B cell (primary cell): ENCODE measurements at regions not wholly inside any gene's neighbourhood (a gene's known extent, or its start where the extent isn't known, plus 50 kb on each side); places are given as distances from the start of the nearest gene placed in this dataset.

Experiments
- ATAC-seq: fragments of 200-7000 bp; cut with Tn5 transposase; one replicate; pipeline ENCODE4 v1.10.0; 2021; ENCODE audit warnings: low read depth, mild to moderate bottlenecking, moderate number of reproducible peaks, moderate library complexity
- CTCF ChIA-PET: fragments of 350-600 bp; sonication (Branson Sonifier 250); formaldehyde crosslinking; loops from one replicate; lab custom pipeline; 2021; ENCODE audit warnings: antibody characterized with exemption, inconsistent platforms; lab: Charles Lee
- POLR2A ChIA-PET: fragments of 350-600 bp; sonication (Branson Sonifier 250); formaldehyde crosslinking; loops from one replicate; lab custom pipeline; 2021; ENCODE audit warnings: antibody characterized with exemption; lab: Charles Lee
- DNase-seq: peaks from one replicate; pipeline ENCODE4 v3.0.0; 2013
- H2AFZ ChIP-seq: 2 replicates; pipeline ENCODE4 v1.6.1; 2012; ENCODE audit warnings: mild to moderate bottlenecking, low read depth, low read length; ENCODE audit not compliant: insufficient read depth, poor library complexity, severe bottlenecking
- H3K27ac ChIP-seq, 2 donors: 1 replicate in 1 of 2; 2 replicates in 1 of 2; pipeline ENCODE4 v1.5.1; 2012 to 2013; ENCODE audit warnings: low read length in 2 of 2, mild to moderate bottlenecking in 2 of 2, moderate library complexity in 1 of 2
- H3K27me3 ChIP-seq, 4 experiments: fragments of 200-600 bp in 1 of 4; sonication (generic) in 1 of 4; replicated peaks in 1 of 4; 1 replicate in 2 of 4; 2 replicates in 2 of 4; pipeline versions ENCODE4 v1.6.1 to v1.7.0; 2013 to 2016; ENCODE audit warnings: low read length in 3 of 4, mild to moderate bottlenecking in 2 of 4, mixed read lengths in 1 of 4, moderate library complexity in 1 of 4; ENCODE audit not compliant: insufficient read depth in 4 of 4, control insufficient read depth in 3 of 4; ENCODE audit errors: control extremely low read depth in 1 of 4
- H3K36me3 ChIP-seq, 2 experiments: replicated peaks in 1 of 2; 1 replicate in 1 of 2; 2 replicates in 1 of 2; pipeline versions ENCODE4 v1.6.1 to v1.7.1; 2013; ENCODE audit warnings: low read length in 1 of 2; ENCODE audit not compliant: insufficient read depth in 2 of 2, control insufficient read depth in 1 of 2; ENCODE audit errors: control extremely low read depth in 1 of 2, extremely low read depth in 1 of 2
- H3K4me1 ChIP-seq, 2 donors: fragments of 200-600 bp in 1 of 2; sonication (generic) in 1 of 2; 1 replicate in 1 of 2; 2 replicates in 1 of 2; pipeline versions ENCODE4 v1.5.1 to v1.6.1; 2013 to 2017; ENCODE audit warnings: low read length in 2 of 2; ENCODE audit not compliant: control insufficient read depth in 2 of 2, insufficient read depth in 2 of 2
- H3K4me2 ChIP-seq: replicated peaks from 2 replicates; pipeline ENCODE3; 2012; ENCODE audit warnings: mild to moderate bottlenecking, low read depth, low read length; ENCODE audit not compliant: poor library complexity, severe bottlenecking
- H3K4me3 ChIP-seq, 5 experiments: fragments of 200-600 bp in 1 of 5; sonication (generic) in 1 of 5; 1 replicate in 3 of 5; 2 replicates in 2 of 5; pipeline versions ENCODE4 v1.5.1 to v1.7.0; 2011 to 2016; ENCODE audit warnings: low read length in 4 of 5, mild to moderate bottlenecking in 4 of 5, low read depth in 2 of 5, control low read depth in 1 of 5, moderate library complexity in 1 of 5; ENCODE audit not compliant: insufficient read depth in 1 of 5; ENCODE audit errors: control extremely low read depth in 1 of 5, extremely low read depth in 1 of 5
- H3K79me2 ChIP-seq: fragments of 200-600 bp; sonication (generic); one replicate; pipeline ENCODE4 v1.6.0; 2016; ENCODE audit warnings: low read length; ENCODE audit not compliant: control insufficient read depth, insufficient read depth
- H3K9ac ChIP-seq: fragments of 200-600 bp; sonication (generic); 2 replicates; pipeline ENCODE4 v1.6.1; 2017; ENCODE audit warnings: mild to moderate bottlenecking, low read length, moderate library complexity
- H3K9me3 ChIP-seq, 3 donors: one replicate each; pipeline versions ENCODE4 v1.6.1 to v1.7.1; 2013; ENCODE audit warnings: low read length in 2 of 3; ENCODE audit not compliant: control insufficient read depth in 2 of 3, insufficient read depth in 1 of 3; ENCODE audit errors: control extremely low read depth in 1 of 3
- H4K20me1 ChIP-seq: 2 replicates; pipeline ENCODE4 v1.6.0; 2012; ENCODE audit warnings: mild to moderate bottlenecking, low read length; ENCODE audit not compliant: insufficient read depth, control insufficient read depth, poor library complexity, severe bottlenecking
- H3K27ac Mint-ChIP-seq: one replicate; pipeline ENCODE4 v1.8.0; 2021; ENCODE audit warnings: mixed read lengths
- H3K27me3 Mint-ChIP-seq: one replicate; pipeline ENCODE4 v1.8.0; 2021; ENCODE audit warnings: mixed read lengths
- H3K4me1 Mint-ChIP-seq: one replicate; pipeline ENCODE4 v1.8.0; 2021; ENCODE audit warnings: mixed read lengths
- H3K4me3 Mint-ChIP-seq: one replicate; pipeline ENCODE4 v1.8.0; 2021; ENCODE audit warnings: mixed read lengths
- H3K9me3 Mint-ChIP-seq: one replicate; pipeline ENCODE4 v1.8.0; 2022; ENCODE audit warnings: mixed read lengths; ENCODE audit not compliant: insufficient read depth
- CTCF ChIP-seq: fragments of 200-600 bp; IDR thresholded peaks from one replicate; pipeline ENCODE4 v1.8.0; 2022; ENCODE audit warnings: antibody characterized with exemption, mild to moderate bottlenecking
- EZH2 ChIP-seq: IDR thresholded peaks from 2 replicates; pipeline ENCODE4 v1.6.1; 2012; ENCODE audit warnings: borderline replicate concordance, low read depth, mild to moderate bottlenecking, moderate library complexity, low read length; ENCODE audit not compliant: insufficient read depth, poor library complexity, severe bottlenecking
- WGBS: methylation state at CpG from one replicate; pipeline ENCODE4 v1.1.5; 2013; ENCODE audit warnings: missing lambda C conversion rate; ENCODE audit not compliant: insufficient coverage; 5-methylcytosine and 5-hydroxymethylcytosine counted together
- intact Hi-C: fragments of 100-400 bp; cut with micrococcal nuclease; formaldehyde crosslinking; loops from one replicate; pipeline ENCODE4 v1.10.0; 2022

- ATAC-seq (no peak), DNase-seq (no peak)
- no peaks in the 10 kb centered on the region for H3K27me3 Mint-ChIP-seq
- H3K4me3 Mint-ChIP-seq: no peak overlapping the region
- intact Hi-C loops: no loop called here
- H3K27ac Mint-ChIP-seq: no peak overlapping the region
- ChIA-PET POLR2A (no interaction called here), CTCF (no interaction called here)
- H2AFZ ChIP-seq: no peak overlapping the region
- H3K79me2 ChIP-seq: no peaks in the 10 kb centered on the region
- peaks cover 5% of the 10 kb centered on the region for H3K9me3 Mint-ChIP-seq
- no peaks in the 10 kb centered on the region for H3K36me3 ChIP-seq
- H3K4me3 ChIP-seq: no peak overlapping the region
- no peak overlapping the region for H3K9ac ChIP-seq
- H4K20me1 ChIP-seq: no peaks in the 10 kb centered on the region
- no peak overlapping the region for H3K27ac ChIP-seq
- TF ChIP-seq CTCF (no peak), EZH2 (no peak)
- H3K4me2 ChIP-seq: no peak overlapping the region
- no peaks in the 10 kb centered on the region for H3K27me3 ChIP-seq
- H3K9me3 ChIP-seq: peaks cover 0 to 2% (median 0%) of the 10 kb centered on the region in 3 donors
- H3K4me1 Mint-ChIP-seq: peaks cover 1% of the 10 kb centered on the region
- H3K4me1 ChIP-seq: no peaks in the 10 kb centered on the region
These were observed 809.6 kb downstream of the CDH11 start for GRCh38 chr16:64312292-64312691.

GRCh38 chr16:64311241-64311640, 810.6 kb downstream of the CDH11 start:
- Histone ChIP-seq H3K4me2 (no peak overlapping the region), H3K27me3 (no peaks in the 10 kb centered on the region), H2AFZ (no peak overlapping the region), H3K79me2 (no peaks in the 10 kb centered on the region), H3K36me3 (no peaks in the 10 kb centered on the region), H3K9ac (no peak overlapping the region), H3K27ac (no peak overlapping the region), H3K4me3 (no peak overlapping the region), H3K4me1 (no peaks in the 10 kb centered on the region), H4K20me1 (no peaks in the 10 kb centered on the region), H3K9me3 (peaks cover 0 to 2% (median 0%) of the 10 kb centered on the region in 3 donors)
- ATAC-seq (no peak), DNase-seq (no peak)
- WGBS: no CpG with 5 or more reads among the region's 1 CpG
- intact Hi-C loops: no loop called here
- H3K4me3 Mint-ChIP-seq: no peak overlapping the region
- peaks cover 5% of the 10 kb centered on the region for H3K9me3 Mint-ChIP-seq
- no peak overlapping the region for H3K27ac Mint-ChIP-seq
- ChIA-PET CTCF (interaction anchor here (0.6 kb wide), 1 partner anchor 59 kb away, joined by 3 read pairs; no protein-coding TSS in a partner anchor), POLR2A (no interaction called here)
- no peaks in the 10 kb centered on the region for H3K27me3 Mint-ChIP-seq
- peaks cover 1% of the 10 kb centered on the region for H3K4me1 Mint-ChIP-seq
- TF ChIP-seq EZH2: no peak
- no peak for TF ChIP-seq CTCF
